Right lobe of liver (tissue), 4 donors: ENCODE measurements at regions not wholly inside any gene's neighbourhood (a gene's known extent, or its start where the extent isn't known, plus 50 kb on each side); places are given as distances from the start of the nearest gene placed in this dataset.

Source experiments
- CTCF ChIP-seq, 4 donors: fragments of 200-600 bp in 3 of 4; fragments of 450-650 bp in 1 of 4; IDR thresholded peaks; one replicate each; pipeline versions ENCODE4 v1.5.1 to v1.8.0; 2016 to 2022; ENCODE audit warnings: antibody characterized with exemption in 4 of 4, mild to moderate bottlenecking in 2 of 4
- POLR2A ChIP-seq: fragments of 450-650 bp; IDR thresholded peaks from one replicate; pipeline ENCODE4 v1.6.1; 2017; ENCODE audit warnings: antibody characterized with exemption, mild to moderate bottlenecking
- donor health status: DM: no; HTN: no; CAD: no.
- donor health status: DM: no; HTN: no; CAD: no.
- donor health status: DM: no; HTN: yes; CAD: no.

GRCh38 chr10:133013463-133013862 lies 71.1 kb upstream of the CFAP46 start:
- TF ChIP-seq CTCF (IDR thresholded peaks at IDR 0.05), result no peak
- no peak for TF ChIP-seq POLR2A
